ENCODE measurements at regions not wholly inside any gene's neighbourhood (a gene's known extent, or its start where the extent isn't known, plus 50 kb on each side); places are given as distances from the start of the nearest gene placed in this dataset.

GRCh38 chr13:26914624-26915023, 154.0 kb upstream of the GPR12 start:
- ChIA-PET CTCF (interaction anchor here (0.6 to 2.5 kb wide), 4 partner anchors 16 to 1232 kb away, joined by 3 to 13 read pairs (median 4); no protein-coding TSS in a partner anchor), POLR2A (no interaction called here)
- Histone ChIP-seq H3K4me3 (ENCODE audit: low read depth, low read length) (no peak overlapping the region), H3K36me3 (ENCODE audit: control insufficient read depth, insufficient read depth, low read length) (no peaks in the 10 kb centered on the region), H3K27me3 (ENCODE audit: control insufficient read depth, insufficient read depth, low read length) (peaks cover 10% of the 10 kb centered on the region)
- no peak for TF ChIP-seq CTCF (IDR thresholded peaks at IDR 0.05; ENCODE audit: insufficient read depth, low read depth, low read length)
- DNase-seq (ENCODE audit: low read depth) = no peak

GRCh38 chr13:26914148-26914547, 153.6 kb upstream of the GPR12 start:
- CTCF ChIA-PET = interaction anchor here (0.7 to 2.5 kb wide), 3 partner anchors 17 to 205 kb away, joined by 3 to 13 read pairs (median 4); no protein-coding TSS in a partner anchor
- no peak for DNase-seq (ENCODE audit: low read depth)
- Histone ChIP-seq H3K4me3 (ENCODE audit: low read depth, low read length) (no peak overlapping the region), H3K36me3 (ENCODE audit: control insufficient read depth, insufficient read depth, low read length) (no peaks in the 10 kb centered on the region), H3K27me3 (ENCODE audit: control insufficient read depth, insufficient read depth, low read length) (peaks cover 10% of the 10 kb centered on the region)
- TF ChIP-seq CTCF (IDR thresholded peaks at IDR 0.05; ENCODE audit: insufficient read depth, low read depth, low read length) = no peak
- POLR2A ChIA-PET = no interaction called here

- Histone ChIP-seq H3K27me3 (ENCODE audit: control insufficient read depth, insufficient read depth, low read length) (peaks cover 11% of the 10 kb centered on the region), H3K36me3 (ENCODE audit: control insufficient read depth, insufficient read depth, low read length) (no peaks in the 10 kb centered on the region), H3K4me3 (ENCODE audit: low read depth, low read length) (no peak overlapping the region)
- no peak for TF ChIP-seq CTCF (IDR thresholded peaks at IDR 0.05; ENCODE audit: insufficient read depth, low read depth, low read length)
- ChIA-PET CTCF (interaction anchor here (0.8 kb wide), 2 partner anchors 19 to 20 kb away, joined by 3 read pairs; no protein-coding TSS in a partner anchor), POLR2A (no interaction called here)
- no peak for DNase-seq (ENCODE audit: low read depth)
These were observed 150.3 kb upstream of the GPR12 start for GRCh38 chr13:26910754-26911465.

- H3K27me3 ChIP-seq (ENCODE audit: control insufficient read depth, insufficient read depth, low read length) = peaks cover 12% of the 10 kb centered on the region
- ChIA-PET CTCF (no interaction called here), POLR2A (no interaction called here)
- H3K4me3 ChIP-seq (ENCODE audit: low read depth, low read length) = no peak overlapping the region
- H3K36me3 ChIP-seq (ENCODE audit: control insufficient read depth, insufficient read depth, low read length) = no peaks in the 10 kb centered on the region
- no peak for TF ChIP-seq CTCF (IDR thresholded peaks at IDR 0.05; ENCODE audit: insufficient read depth, low read depth, low read length)
- DNase-seq (ENCODE audit: low read depth) = no peak
These were observed 148.9 kb upstream of the GPR12 start for GRCh38 chr13:26909477-26909876.

GRCh38 chr13:26908126-26908525, 147.5 kb upstream of the GPR12 start:
- CTCF ChIA-PET = no interaction called here
- Histone ChIP-seq H3K36me3 (ENCODE audit: control insufficient read depth, insufficient read depth, low read length) (no peaks in the 10 kb centered on the region), H3K4me3 (ENCODE audit: low read depth, low read length) (no peak overlapping the region), H3K27me3 (ENCODE audit: control insufficient read depth, insufficient read depth, low read length) (peaks cover 11% of the 10 kb centered on the region)
- DNase-seq (ENCODE audit: low read depth) = no peak
- POLR2A ChIA-PET = no interaction called here
- TF ChIP-seq CTCF (IDR thresholded peaks at IDR 0.05; ENCODE audit: insufficient read depth, low read depth, low read length) = no peak
